ENCODE measurements at regions not wholly inside any gene's neighbourhood (a gene's known extent, or its start where the extent isn't known, plus 50 kb on each side); places are given as distances from the start of the nearest gene placed in this dataset.

GRCh38 chr10:52883996-52884871 lies 111.7 kb upstream of the MBL2 start:
- TF ChIP-seq POLR2A (IDR thresholded peaks at IDR 0.05; ENCODE audit: low read depth, low read length) (no peak), TAF1 (IDR thresholded peaks at IDR 0.05; ENCODE audit: low read depth, low read length) (no peak), POLR2AphosphoS5 (IDR thresholded peaks at IDR 0.05; ENCODE audit: low read depth, low read length) (no peak)
